ENCODE measurements at regions not wholly inside any gene's neighbourhood (a gene's known extent, or its start where the extent isn't known, plus 50 kb on each side); places are given as distances from the start of the nearest gene placed in this dataset.

DNA sequence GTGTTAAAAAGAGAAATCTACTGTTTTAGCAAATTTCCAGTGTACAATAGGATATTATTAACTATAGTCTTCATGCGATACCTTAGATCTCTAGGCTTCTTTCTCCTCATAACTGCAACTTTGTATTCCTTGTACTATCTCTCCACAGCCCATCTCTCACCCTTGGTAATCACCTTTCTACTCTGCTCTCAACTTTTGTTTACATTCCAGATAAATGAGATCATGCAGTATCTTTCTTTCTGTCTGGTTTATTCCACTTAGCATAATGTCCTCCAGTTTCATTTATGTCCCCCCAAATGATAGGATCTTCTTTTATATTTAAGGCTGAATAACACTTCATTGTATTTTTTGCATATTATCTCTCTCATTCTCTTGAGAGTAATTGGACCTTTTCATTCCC lies 165.5 kb downstream of the HS3ST1 start:
- TF ChIP-seq, protein P1, sequence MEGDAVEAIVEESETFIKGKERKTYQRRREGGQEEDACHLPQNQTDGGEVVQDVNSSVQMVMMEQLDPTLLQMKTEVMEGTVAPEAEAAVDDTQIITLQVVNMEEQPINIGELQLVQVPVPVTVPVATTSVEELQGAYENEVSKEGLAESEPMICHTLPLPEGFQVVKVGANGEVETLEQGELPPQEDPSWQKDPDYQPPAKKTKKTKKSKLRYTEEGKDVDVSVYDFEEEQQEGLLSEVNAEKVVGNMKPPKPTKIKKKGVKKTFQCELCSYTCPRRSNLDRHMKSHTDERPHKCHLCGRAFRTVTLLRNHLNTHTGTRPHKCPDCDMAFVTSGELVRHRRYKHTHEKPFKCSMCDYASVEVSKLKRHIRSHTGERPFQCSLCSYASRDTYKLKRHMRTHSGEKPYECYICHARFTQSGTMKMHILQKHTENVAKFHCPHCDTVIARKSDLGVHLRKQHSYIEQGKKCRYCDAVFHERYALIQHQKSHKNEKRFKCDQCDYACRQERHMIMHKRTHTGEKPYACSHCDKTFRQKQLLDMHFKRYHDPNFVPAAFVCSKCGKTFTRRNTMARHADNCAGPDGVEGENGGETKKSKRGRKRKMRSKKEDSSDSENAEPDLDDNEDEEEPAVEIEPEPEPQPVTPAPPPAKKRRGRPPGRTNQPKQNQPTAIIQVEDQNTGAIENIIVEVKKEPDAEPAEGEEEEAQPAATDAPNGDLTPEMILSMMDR (IDR thresholded peaks at IDR 0.05), result no peak
- TF ChIP-seq POLR2A (IDR thresholded peaks at IDR 0.05), result no peak
